HG02870 (cell line): ENCODE measurements at regions not wholly inside any gene's neighbourhood (a gene's known extent, or its start where the extent isn't known, plus 50 kb on each side); places are given as distances from the start of the nearest gene placed in this dataset.
"Not testable (repeated sequence)": the region's sequence is repeated elsewhere in the genome, so short reads cannot be mapped to it uniquely, and the experiment has no call there.

Experiments
- ATAC-seq: cut with Tn5 transposase; IDR thresholded peaks from one replicate; pipeline ENCODE4 v1.9.1; 2021; ENCODE audit warnings: mild to moderate bottlenecking, moderate library complexity; ENCODE audit not compliant: unreplicated experiment

GRCh38 chr10:3396116-3396515, 223.5 kb upstream of the PITRM1 start:
- ATAC-seq = no peak

GRCh38 chr10:3395458-3395861, 222.9 kb upstream of the PITRM1 start:
- no peak for ATAC-seq

- no peak for ATAC-seq
These were observed 222.5 kb upstream of the PITRM1 start for GRCh38 chr10:3395041-3395440.

GRCh38 chr10:3393958-3394357, 221.4 kb upstream of the PITRM1 start:
- no peak for ATAC-seq

- no peak for ATAC-seq
These were observed 219.1 kb upstream of the PITRM1 start for GRCh38 chr10:3391657-3392056.

- ATAC-seq = no peak
These were observed 216.5 kb upstream of the PITRM1 start for GRCh38 chr10:3389130-3389529.

- no peak for ATAC-seq
These were observed 212.9 kb upstream of the PITRM1 start for GRCh38 chr10:3385487-3385886.

GRCh38 chr10:3382092-3382491, 209.5 kb upstream of the PITRM1 start:
- no peak for ATAC-seq

- ATAC-seq = no peak
These were observed 207.9 kb upstream of the PITRM1 start for GRCh38 chr10:3380406-3381050.

- no peak for ATAC-seq
These were observed 204.0 kb upstream of the PITRM1 start for GRCh38 chr10:3376631-3377030.

- ATAC-seq = no peak
These were observed 202.9 kb upstream of the PITRM1 start for GRCh38 chr10:3375505-3375904.

- ATAC-seq = no peak
These were observed 202.3 kb upstream of the PITRM1 start for GRCh38 chr10:3374914-3375313.

GRCh38 chr10:3373374-3374027, 200.9 kb upstream of the PITRM1 start:
- ATAC-seq = not testable (repeated sequence)

- no peak for ATAC-seq
These were observed 199.7 kb upstream of the PITRM1 start for GRCh38 chr10:3372281-3372680.

GRCh38 chr10:3371624-3372023, 199.0 kb upstream of the PITRM1 start:
- ATAC-seq = not testable (repeated sequence)

GRCh38 chr10:3366735-3367405, 194.3 kb upstream of the PITRM1 start:
- no peak for ATAC-seq

GRCh38 chr10:3366043-3366442, 193.5 kb upstream of the PITRM1 start:
- no peak for ATAC-seq

- ATAC-seq = no peak
These were observed 193.0 kb upstream of the PITRM1 start for GRCh38 chr10:3365630-3366029.

GRCh38 chr10:3364768-3365480, 192.3 kb upstream of the PITRM1 start:
- no peak for ATAC-seq

GRCh38 chr10:3363311-3364045, 190.9 kb upstream of the PITRM1 start:
- no peak for ATAC-seq

GRCh38 chr10:3362394-3362793, 189.8 kb upstream of the PITRM1 start:
- no peak for ATAC-seq
